ENCODE measurements at regions not wholly inside any gene's neighbourhood (a gene's known extent, or its start where the extent isn't known, plus 50 kb on each side); places are given as distances from the start of the nearest gene placed in this dataset.

- no peak overlapping the region for H3K27ac ChIP-seq (ENCODE audit: low read depth, low read length)
- H4K8ac ChIP-seq (ENCODE audit: extremely low read depth, insufficient read depth, low read length), result no peak overlapping the region
- H3K79me1 ChIP-seq (ENCODE audit: low read depth, low read length), result no peaks in the 10 kb centered on the region
- no peaks in the 10 kb centered on the region for H3K27me3 ChIP-seq (replicated peaks in 1 of 4; ENCODE audit: control insufficient read depth in 3 of 4, extremely low read depth in 1 of 4, insufficient read depth in 3 of 4, low read length in 3 of 4)
- H3K4me2 ChIP-seq (ENCODE audit: insufficient read depth in 1 of 2, low read depth in 2 of 2, low read length in 2 of 2), result no peak overlapping the region
- no peak overlapping the region for H3K23ac ChIP-seq (ENCODE audit: insufficient read length)
- H2BK12ac ChIP-seq (ENCODE audit: low read depth, low read length), result no peak overlapping the region
- H2BK120ac ChIP-seq (replicated peaks; ENCODE audit: low read depth, low read length), result no peak overlapping the region
- ChIA-PET CTCF (ENCODE audit: partially characterized antibody) (no interaction called here), POLR2A (ENCODE audit: partially characterized antibody) (no interaction called here)
- H2BK5ac ChIP-seq (ENCODE audit: low read depth, low read length), result no peak overlapping the region
- TF ChIP-seq JUND (IDR thresholded peaks at IDR 0.05; ENCODE audit: low read length) (no peak), CHD7 (IDR thresholded peaks at IDR 0.05; ENCODE audit: insufficient replicate concordance, low read length) (no peak), SRF (IDR thresholded peaks at IDR 0.05; ENCODE audit: low read depth, low read length) (no peak)
- H2BK20ac ChIP-seq (ENCODE audit: low read length), result no peak overlapping the region
- no peak overlapping the region for H3K18ac ChIP-seq (ENCODE audit: extremely low read depth, low read length)
- H2AK5ac ChIP-seq (ENCODE audit: low read depth, low read length), result no peak overlapping the region
- no peaks in the 10 kb centered on the region for H3K23me2 ChIP-seq (ENCODE audit: low read depth, low read length)
- H2AFZ ChIP-seq (ENCODE audit: low read length), result no peak overlapping the region
- H2BK15ac ChIP-seq (ENCODE audit: low read length), result no peak overlapping the region
- no peak overlapping the region for H3K4me3 ChIP-seq (ENCODE audit: extremely low read depth in 1 of 4, insufficient read depth in 2 of 4, low read depth in 3 of 4, low read length in 4 of 4)
- H4K5ac ChIP-seq (ENCODE audit: insufficient read length, low read depth, low read length), result no peak overlapping the region
- H3K4ac ChIP-seq (replicated peaks; ENCODE audit: insufficient read length, low read depth, low read length), result no peak overlapping the region
- H4K20me1 ChIP-seq (replicated peaks in 1 of 2; ENCODE audit: control insufficient read depth in 1 of 2, insufficient read depth in 2 of 2, low read length in 2 of 2), result no peaks in the 10 kb centered on the region
- no peak for FAIRE-seq
- H4K91ac ChIP-seq (replicated peaks; ENCODE audit: insufficient read length, low read length), result no peak overlapping the region
- H3K56ac ChIP-seq (replicated peaks; ENCODE audit: insufficient read length, low read depth, low read length), result no peak overlapping the region
- no peaks in the 10 kb centered on the region for H3K36me3 ChIP-seq (ENCODE audit: control insufficient read depth in 2 of 4, insufficient read depth in 4 of 4, low read length in 3 of 4)
- H3K4me1 ChIP-seq (replicated peaks in 1 of 4; ENCODE audit: control insufficient read depth in 3 of 4, insufficient read depth in 4 of 4, low read length in 3 of 4), result no peaks in the 10 kb centered on the region
- H3K14ac ChIP-seq (ENCODE audit: insufficient read length), result no peak overlapping the region
- no peaks in the 10 kb centered on the region for H3K79me2 ChIP-seq (ENCODE audit: control insufficient read depth in 1 of 2, insufficient read depth in 2 of 2, low read length in 2 of 2)
- H3K9ac ChIP-seq (replicated peaks in 1 of 4; ENCODE audit: extremely low read depth in 1 of 4, low read depth in 3 of 4, low read length in 3 of 4), result no peak overlapping the region
- H3K9me3 ChIP-seq (ENCODE audit: insufficient read depth in 2 of 2, low read depth in 1 of 2, low read length in 1 of 2), result no peaks in the 10 kb centered on the region
- DNase-seq (ENCODE audit: low read depth in 1 of 2, low spot score in 2 of 2), result no peak
Measured at GRCh38 chr2:103942199-103942598, 911.7 kb upstream of the POU3F3 start.

All from H1 (cell line).